Gastrocnemius medialis (tissue), 4 donors: ENCODE measurements at regions not wholly inside any gene's neighbourhood (a gene's known extent, or its start where the extent isn't known, plus 50 kb on each side); places are given as distances from the start of the nearest gene placed in this dataset.

Source experiments
- ATAC-seq, 2 donors: fragments of 150-250 bp; one replicate each; pipeline ENCODE4 v1.9.1; 2016
- DNase-seq, 2 donors: peaks; one replicate each; pipeline ENCODE4 v3.0.0-alpha.2; 2019
- H3K27ac ChIP-seq, 4 donors: fragments of 200-600 bp; sonication (generic); 1 replicate in 1 of 4; 2 replicates in 3 of 4; pipeline ENCODE4 v1.5.1; 2016 to 2018; ENCODE audit warnings: mild to moderate bottlenecking in 2 of 4, moderate library complexity in 1 of 4
- H3K27me3 ChIP-seq, 3 donors: fragments of 200-600 bp; sonication (generic) in 2 of 3; 1 replicate in 1 of 3; 2 replicates in 2 of 3; pipeline versions ENCODE4 v1.5.1 to v1.6.0; 2016 to 2019; ENCODE audit warnings: mild to moderate bottlenecking in 1 of 3, moderate library complexity in 1 of 3
- H3K36me3 ChIP-seq, 2 donors: fragments of 200-600 bp; sonication (generic) in 1 of 2; one replicate each; pipeline ENCODE4 v1.5.1; 2017 to 2018
- H3K4me1 ChIP-seq, 2 donors: fragments of 200-600 bp; sonication (generic) in 1 of 2; one replicate each; pipeline ENCODE4 v1.5.1; 2016 to 2017; ENCODE audit warnings: mild to moderate bottlenecking in 2 of 2
- H3K4me3 ChIP-seq, 4 donors: fragments of 200-600 bp; sonication (generic) in 3 of 4; 1 replicate in 1 of 4; 2 replicates in 3 of 4; pipeline ENCODE4 v1.5.1; 2016 to 2019; ENCODE audit warnings: mild to moderate bottlenecking in 2 of 4
- H3K9me3 ChIP-seq, 3 donors: fragments of 200-600 bp; sonication (generic) in 2 of 3; 1 replicate in 1 of 3; 2 replicates in 2 of 3; pipeline ENCODE4 v1.5.1; 2016 to 2019
- POLR2A ChIP-seq, 2 donors: fragments of 450-650 bp; IDR thresholded peaks; one replicate each; pipeline ENCODE4 v1.6.1; 2017; ENCODE audit warnings: antibody characterized with exemption in 2 of 2, mild to moderate bottlenecking in 2 of 2, moderate library complexity in 2 of 2
- in situ Hi-C, 4 donors: fragments of 200-750 bp; cut with MboI; loops; one replicate each; pipeline versions ENCODE4 v1.15.0 to v1.8.0; 2017; ENCODE audit warnings: low sequenced_read_pairs in 4 of 4
- intact Hi-C: fragments of 100-400 bp; cut with DNase I; formaldehyde crosslinking; loops from one replicate; pipeline ENCODE4 v1.15.1; 2023; ENCODE audit warnings: low total_unique reads
- TF ChIP-seq, protein P1 (sequence below), 5 experiments: fragments of 450-650 bp in 3 of 5; fragments of 200-600 bp in 2 of 5; sonication (generic) in 2 of 5; IDR thresholded peaks in 4 of 5; conservative IDR thresholded peaks in 1 of 5; 1 replicate in 4 of 5; 2 replicates in 1 of 5; pipeline ENCODE4 v1.5.1; 2016 to 2019; ENCODE audit warnings: antibody characterized with exemption in 5 of 5, mild to moderate bottlenecking in 3 of 5, moderate library complexity in 3 of 5

DNA sequence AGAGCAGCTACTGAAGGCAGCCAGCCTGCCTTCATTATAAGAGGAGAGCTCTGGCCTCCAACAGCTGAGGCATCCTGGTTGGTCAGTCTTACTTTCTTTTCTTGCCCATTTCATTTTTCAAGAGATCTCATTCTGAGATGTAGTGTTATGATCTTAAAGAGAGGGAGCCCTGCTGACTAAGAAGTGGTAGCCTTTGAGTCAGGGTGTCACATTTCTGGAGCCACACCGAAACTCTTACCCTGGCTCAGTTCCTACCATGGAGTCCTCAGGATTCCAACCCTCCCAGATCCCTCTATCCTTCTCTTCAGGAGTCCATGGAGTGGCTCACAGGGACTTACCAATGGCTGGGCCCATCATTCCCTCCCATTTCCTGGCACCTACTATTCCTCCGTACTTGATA is 386.1 kb upstream of the LARGE1 start:
- in situ Hi-C loops, result no loop called here
- intact Hi-C loops, result no loop called here
- no peak overlapping the region for H3K4me3 ChIP-seq
- DNase-seq (no peak), ATAC-seq (no peak)
- TF ChIP-seq, protein P1, sequence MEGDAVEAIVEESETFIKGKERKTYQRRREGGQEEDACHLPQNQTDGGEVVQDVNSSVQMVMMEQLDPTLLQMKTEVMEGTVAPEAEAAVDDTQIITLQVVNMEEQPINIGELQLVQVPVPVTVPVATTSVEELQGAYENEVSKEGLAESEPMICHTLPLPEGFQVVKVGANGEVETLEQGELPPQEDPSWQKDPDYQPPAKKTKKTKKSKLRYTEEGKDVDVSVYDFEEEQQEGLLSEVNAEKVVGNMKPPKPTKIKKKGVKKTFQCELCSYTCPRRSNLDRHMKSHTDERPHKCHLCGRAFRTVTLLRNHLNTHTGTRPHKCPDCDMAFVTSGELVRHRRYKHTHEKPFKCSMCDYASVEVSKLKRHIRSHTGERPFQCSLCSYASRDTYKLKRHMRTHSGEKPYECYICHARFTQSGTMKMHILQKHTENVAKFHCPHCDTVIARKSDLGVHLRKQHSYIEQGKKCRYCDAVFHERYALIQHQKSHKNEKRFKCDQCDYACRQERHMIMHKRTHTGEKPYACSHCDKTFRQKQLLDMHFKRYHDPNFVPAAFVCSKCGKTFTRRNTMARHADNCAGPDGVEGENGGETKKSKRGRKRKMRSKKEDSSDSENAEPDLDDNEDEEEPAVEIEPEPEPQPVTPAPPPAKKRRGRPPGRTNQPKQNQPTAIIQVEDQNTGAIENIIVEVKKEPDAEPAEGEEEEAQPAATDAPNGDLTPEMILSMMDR (IDR thresholded peaks at IDR 0.05 in 4 of 5, conservative IDR thresholded peaks at IDR 0.05 in 1 of 5), result no peak
- no peak for TF ChIP-seq POLR2A (IDR thresholded peaks at IDR 0.05)
- no peak overlapping the region for H3K27ac ChIP-seq
- H3K4me1 ChIP-seq, result no peaks in the 10 kb centered on the region
- H3K36me3 ChIP-seq, result no peaks in the 10 kb centered on the region
- H3K27me3 ChIP-seq, result no peaks in the 10 kb centered on the region
- no peaks in the 10 kb centered on the region for H3K9me3 ChIP-seq

- no peaks in the 10 kb centered on the region for H3K36me3 ChIP-seq
- TF ChIP-seq, protein P1 (IDR thresholded peaks at IDR 0.05 in 4 of 5, conservative IDR thresholded peaks at IDR 0.05 in 1 of 5), result no peak
- TF ChIP-seq POLR2A (IDR thresholded peaks at IDR 0.05), result no peak
- in situ Hi-C loops (no loop called here), intact Hi-C loops (no loop called here)
- no peaks in the 10 kb centered on the region for H3K9me3 ChIP-seq
- no peak overlapping the region for H3K27ac ChIP-seq
- peaks cover 0 to 3% (median 0%) of the 10 kb centered on the region in 3 donors for H3K27me3 ChIP-seq
- no peak for DNase-seq
- ATAC-seq, result no peak
- no peak overlapping the region for H3K4me3 ChIP-seq
- H3K4me1 ChIP-seq, result no peaks in the 10 kb centered on the region
Observed at GRCh38 chr22:34308101-34308500, 387.8 kb upstream of the LARGE1 start.

- no peak for ATAC-seq
- intact Hi-C loops (no loop called here), in situ Hi-C loops (no loop called here)
- no peak for TF ChIP-seq POLR2A (IDR thresholded peaks at IDR 0.05)
- TF ChIP-seq, protein P1 (IDR thresholded peaks at IDR 0.05 in 4 of 5, conservative IDR thresholded peaks at IDR 0.05 in 1 of 5), result no peak
- Histone ChIP-seq H3K4me3 (no peak overlapping the region), H3K27ac (no peak overlapping the region), H3K9me3 (no peaks in the 10 kb centered on the region), H3K27me3 (no peaks in the 10 kb centered on the region), H3K4me1 (no peaks in the 10 kb centered on the region), H3K36me3 (no peaks in the 10 kb centered on the region)
- DNase-seq, result no peak
Observed at GRCh38 chr22:34319346-34319745, 399.1 kb upstream of the LARGE1 start.

GRCh38 chr22:34324763-34325162 is 404.5 kb upstream of the LARGE1 start:
- intact Hi-C loops, result no loop called here
- H3K27me3 ChIP-seq, result no peaks in the 10 kb centered on the region
- H3K9me3 ChIP-seq, result no peaks in the 10 kb centered on the region
- no peak for ATAC-seq
- in situ Hi-C loops, result no loop called here
- no peak overlapping the region for H3K4me3 ChIP-seq
- no peak for DNase-seq
- H3K36me3 ChIP-seq, result no peaks in the 10 kb centered on the region
- H3K4me1 ChIP-seq, result no peaks in the 10 kb centered on the region
- H3K27ac ChIP-seq, result no peak overlapping the region
- TF ChIP-seq POLR2A (IDR thresholded peaks at IDR 0.05), result no peak
- TF ChIP-seq, protein P1 (IDR thresholded peaks at IDR 0.05 in 4 of 5, conservative IDR thresholded peaks at IDR 0.05 in 1 of 5), result no peak

GRCh38 chr22:34326901-34327300 is 406.6 kb upstream of the LARGE1 start:
- Histone ChIP-seq H3K27me3 (no peaks in the 10 kb centered on the region), H3K4me3 (no peak overlapping the region), H3K36me3 (no peaks in the 10 kb centered on the region), H3K4me1 (no peaks in the 10 kb centered on the region), H3K9me3 (no peaks in the 10 kb centered on the region), H3K27ac (no peak overlapping the region)
- TF ChIP-seq, protein P1 (IDR thresholded peaks at IDR 0.05 in 4 of 5, conservative IDR thresholded peaks at IDR 0.05 in 1 of 5), result no peak
- no peak for TF ChIP-seq POLR2A (IDR thresholded peaks at IDR 0.05)
- in situ Hi-C loops (no loop called here), intact Hi-C loops (no loop called here)
- ATAC-seq (no peak), DNase-seq (no peak)
